ENCODE measurements at regions not wholly inside any gene's neighbourhood (a gene's known extent, or its start where the extent isn't known, plus 50 kb on each side); places are given as distances from the start of the nearest gene placed in this dataset.

- TF ChIP-seq POLR2A (IDR thresholded peaks at IDR 0.05) = no peak
- TF ChIP-seq CTCF (IDR thresholded peaks at IDR 0.05) = no peak
Measured at GRCh38 chr4:17335371-17335770, 176.5 kb downstream of the QDPR start.
